H1 (cell line): ENCODE measurements at regions not wholly inside any gene's neighbourhood (a gene's known extent, or its start where the extent isn't known, plus 50 kb on each side); places are given as distances from the start of the nearest gene placed in this dataset.

Experiments used
- CTCF ChIA-PET: fragments of 300-600 bp; sonication (Branson Sonifier 250); formaldehyde crosslinking; loops from one replicate; lab custom pipeline; 2021; ENCODE audit not compliant: partially characterized antibody; lab: Charles Lee
- POLR2A ChIA-PET: fragments of 300-600 bp; sonication (Branson Sonifier 250); formaldehyde crosslinking; loops from one replicate; lab custom pipeline; 2021; ENCODE audit warnings: inconsistent platforms; ENCODE audit not compliant: partially characterized antibody; lab: Charles Lee
- DNase-seq, 2 experiments: peaks; one replicate each; pipeline versions ENCODE4 v3.0.0 to v3.0.0-alpha.2; 2010 to 2022; ENCODE audit warnings: low spot score in 2 of 2, low read depth in 1 of 2, mixed read lengths in 1 of 2
- FAIRE-seq: peaks from 2 replicates; lab custom pipeline; 2011; peaks lifted over from hg19 to GRCh38; lab: Jason Lieb, UNC
- H2AFZ ChIP-seq: 2 replicates; pipeline ENCODE4 v1.8.1; 2012; ENCODE audit warnings: low read length, inconsistent platforms
- H2AK5ac ChIP-seq: 2 replicates; pipeline ENCODE4 v1.6.1; 2013; ENCODE audit warnings: low read depth, low read length
- H2BK120ac ChIP-seq: replicated peaks from 2 replicates; pipeline ENCODE3; 2013; ENCODE audit warnings: low read depth, low read length, inconsistent platforms
- H2BK12ac ChIP-seq: 2 replicates; pipeline ENCODE4 v1.6.1; 2013; ENCODE audit warnings: low read depth, low read length
- H2BK15ac ChIP-seq: 2 replicates; pipeline ENCODE4 v1.6.1; 2013; ENCODE audit warnings: low read length
- H2BK20ac ChIP-seq: 2 replicates; pipeline ENCODE4 v1.6.1; 2013; ENCODE audit warnings: low read length
- H2BK5ac ChIP-seq: 2 replicates; pipeline ENCODE4 v1.6.1; 2013; ENCODE audit warnings: low read depth, low read length
- H3K14ac ChIP-seq: 2 replicates; pipeline ENCODE4 v1.6.1; 2013; ENCODE audit warnings: inconsistent platforms; ENCODE audit not compliant: insufficient read length
- H3K18ac ChIP-seq: 2 replicates; pipeline ENCODE4 v1.6.1; 2013; ENCODE audit warnings: low read length; ENCODE audit errors: extremely low read depth
- H3K23ac ChIP-seq: 2 replicates; pipeline ENCODE4 v1.6.1; 2013; ENCODE audit warnings: inconsistent platforms; ENCODE audit not compliant: insufficient read length
- H3K23me2 ChIP-seq: 2 replicates; pipeline ENCODE4 v1.6.1; 2013; ENCODE audit warnings: low read depth, low read length
- H3K27ac ChIP-seq: 2 replicates; pipeline ENCODE4 v1.6.1; 2011; ENCODE audit warnings: low read depth, low read length, inconsistent platforms
- H3K27me3 ChIP-seq, 4 experiments: replicated peaks in 1 of 4; 1 replicate in 1 of 4; 2 replicates in 3 of 4; pipeline versions ENCODE4 v1.6.1 to v1.8.1; 2011 to 2013; ENCODE audit warnings: low read length in 3 of 4, mild to moderate bottlenecking in 3 of 4, inconsistent platforms in 2 of 4, mixed read lengths in 2 of 4, moderate library complexity in 1 of 4; ENCODE audit not compliant: control insufficient read depth in 3 of 4, insufficient read depth in 3 of 4; ENCODE audit errors: extremely low read depth in 1 of 4
- H3K36me3 ChIP-seq, 4 experiments: 2 replicates each; pipeline versions ENCODE4 v1.6.1 to v1.8.1; 2011 to 2013; ENCODE audit warnings: mild to moderate bottlenecking in 4 of 4, low read length in 3 of 4, moderate library complexity in 2 of 4, control low read depth in 1 of 4, inconsistent platforms in 1 of 4; ENCODE audit not compliant: insufficient read depth in 4 of 4, control insufficient read depth in 2 of 4
- H3K4ac ChIP-seq: replicated peaks from 2 replicates; pipeline ENCODE3; 2013; ENCODE audit warnings: low read length, low read depth, mixed read lengths, inconsistent platforms; ENCODE audit not compliant: insufficient read length
- H3K4me1 ChIP-seq, 4 experiments: replicated peaks in 1 of 4; 1 replicate in 1 of 4; 2 replicates in 3 of 4; pipeline versions ENCODE4 v1.6.1 to v1.8.1; 2011 to 2013; ENCODE audit warnings: low read length in 3 of 4, inconsistent platforms in 2 of 4, mixed read lengths in 1 of 4; ENCODE audit not compliant: insufficient read depth in 4 of 4, control insufficient read depth in 3 of 4
- H3K4me2 ChIP-seq, 2 experiments: 2 replicates each; pipeline versions ENCODE4 v1.6.1 to v1.8.1; 2011 to 2013; ENCODE audit warnings: low read depth in 2 of 2, low read length in 2 of 2, control low read depth in 1 of 2, inconsistent platforms in 1 of 2, mild to moderate bottlenecking in 1 of 2; ENCODE audit not compliant: insufficient read depth in 1 of 2
- H3K4me3 ChIP-seq, 4 experiments: fragments of 200-600, 300-600 bp in 1 of 4; sonication (generic), shearing (Covaris generic), sonication (Bioruptor Twin) in 1 of 4; 2 replicates each; pipeline versions ENCODE4 v1.5.1 to v1.8.1; 2011 to 2016; ENCODE audit warnings: low read length in 4 of 4, low read depth in 3 of 4, control low read depth in 2 of 4, inconsistent platforms in 2 of 4, mild to moderate bottlenecking in 2 of 4, mixed read lengths in 1 of 4, moderate library complexity in 1 of 4; ENCODE audit not compliant: insufficient read depth in 2 of 4; ENCODE audit errors: extremely low read depth in 1 of 4
- H3K56ac ChIP-seq: replicated peaks from 2 replicates; pipeline ENCODE3; 2013; ENCODE audit warnings: low read depth, mild to moderate bottlenecking, mixed read lengths, low read length, inconsistent platforms; ENCODE audit not compliant: insufficient read length
- H3K79me1 ChIP-seq: 2 replicates; pipeline ENCODE4 v1.6.1; 2013; ENCODE audit warnings: low read depth, low read length, control low read depth
- H3K79me2 ChIP-seq, 2 experiments: 2 replicates each; pipeline versions ENCODE4 v1.6.1 to v1.8.1; 2012 to 2013; ENCODE audit warnings: low read length in 2 of 2, mild to moderate bottlenecking in 2 of 2, inconsistent platforms in 1 of 2; ENCODE audit not compliant: insufficient read depth in 2 of 2, control insufficient read depth in 1 of 2
- H3K9ac ChIP-seq, 4 experiments: replicated peaks in 1 of 4; 1 replicate in 1 of 4; 2 replicates in 3 of 4; pipeline versions ENCODE4 v1.6.1 to v1.8.1; 2011 to 2013; ENCODE audit warnings: low read depth in 3 of 4, low read length in 3 of 4, control low read depth in 2 of 4, mild to moderate bottlenecking in 2 of 4, moderate library complexity in 2 of 4, inconsistent platforms in 1 of 4; ENCODE audit errors: extremely low read depth in 1 of 4
- H3K9me3 ChIP-seq, 2 experiments: 2 replicates each; pipeline versions ENCODE4 v1.6.1 to v1.8.1; 2012 to 2013; ENCODE audit warnings: mild to moderate bottlenecking in 2 of 2, moderate library complexity in 2 of 2, control low read depth in 1 of 2, inconsistent platforms in 1 of 2, low read depth in 1 of 2, low read length in 1 of 2, mixed read lengths in 1 of 2; ENCODE audit not compliant: insufficient read depth in 2 of 2
- H4K20me1 ChIP-seq, 2 experiments: replicated peaks in 1 of 2; 2 replicates each; pipeline versions ENCODE3 to v1.8.1; 2011 to 2013; ENCODE audit warnings: inconsistent platforms in 2 of 2, low read length in 2 of 2, mild to moderate bottlenecking in 1 of 2; ENCODE audit not compliant: insufficient read depth in 2 of 2, control insufficient read depth in 1 of 2
- H4K5ac ChIP-seq: 2 replicates; pipeline ENCODE4 v1.6.1; 2013; ENCODE audit warnings: low read length, low read depth, mixed read lengths, inconsistent platforms; ENCODE audit not compliant: insufficient read length
- H4K8ac ChIP-seq: 2 replicates; pipeline ENCODE4 v1.8.0; 2013; ENCODE audit warnings: mild to moderate bottlenecking, moderate library complexity, low read length, inconsistent platforms; ENCODE audit not compliant: insufficient read depth; ENCODE audit errors: extremely low read depth
- H4K91ac ChIP-seq: replicated peaks from 2 replicates; pipeline ENCODE3; 2013; ENCODE audit warnings: low read length, mixed read lengths, inconsistent platforms; ENCODE audit not compliant: insufficient read length
- CHD1 ChIP-seq: IDR thresholded peaks from 2 replicates; pipeline ENCODE4 v1.6.1; 2012; ENCODE audit warnings: low read depth, low read length, improper control_type of control experiment
- JUND ChIP-seq: IDR thresholded peaks from 2 replicates; pipeline ENCODE4 v1.6.1; 2011; ENCODE audit warnings: mild to moderate bottlenecking, improper control_type of control experiment, low read length
- MAFK ChIP-seq: IDR thresholded peaks from 2 replicates; pipeline ENCODE4 v1.6.1; 2012; ENCODE audit warnings: low read depth, mild to moderate bottlenecking, improper control_type of control experiment, low read length
- SP4 ChIP-seq: IDR thresholded peaks from 2 replicates; pipeline ENCODE4 v1.6.1; 2012; ENCODE audit warnings: low read length, inconsistent platforms
- SRF ChIP-seq: IDR thresholded peaks from 2 replicates; pipeline ENCODE4 v1.6.1; 2011; ENCODE audit warnings: mild to moderate bottlenecking, low read depth, low read length, moderate library complexity
- WGBS, 2 experiments: shearing (Covaris generic) in 1 of 2; methylation state at CpG; one replicate each; pipeline versions ENCODE4 v1.1.6 to v1.1.7; 2013 to 2015; ENCODE audit warnings: low lambda C conversion rate in 2 of 2, mixed read lengths in 2 of 2, inconsistent platforms in 1 of 2, low coverage in 1 of 2, missing lambda C conversion rate in 1 of 2; ENCODE audit not compliant: insufficient replicate concordance in 2 of 2, insufficient coverage in 1 of 2, insufficient read length in 1 of 2; ENCODE audit errors: extremely low coverage in 1 of 2, missing lambda C conversion rate in 1 of 2; 5-methylcytosine and 5-hydroxymethylcytosine counted together
- TF ChIP-seq, protein P1 (sequence below), 3 experiments: IDR thresholded peaks; 1 replicate in 2 of 3; 2 replicates in 1 of 3; pipeline versions ENCODE4 v1.5.1 to v1.6.1; 2011; ENCODE audit warnings: low read length in 3 of 3, mild to moderate bottlenecking in 3 of 3, inconsistent platforms in 2 of 3, low read depth in 1 of 3, moderate library complexity in 1 of 3; ENCODE audit not compliant: insufficient read depth in 1 of 3; ENCODE audit errors: control extremely low read depth in 1 of 3
- TF ChIP-seq, protein P2 (sequence below): IDR thresholded peaks from 2 replicates; pipeline ENCODE4 v1.6.1; 2012; ENCODE audit warnings: low read length, inconsistent platforms

- Histone ChIP-seq H2AFZ (no peak overlapping the region), H3K56ac (no peak overlapping the region), H3K4ac (no peak overlapping the region), H3K18ac (no peak overlapping the region), H2BK12ac (no peak overlapping the region), H4K8ac (no peak overlapping the region), H3K14ac (no peak overlapping the region), H3K4me1 (peaks cover 0 to 4% (median 0%) of the 10 kb centered on the region in 4 experiments; a peak in 4 of 7 replicates), H3K23ac (no peak overlapping the region), H2AK5ac (no peak overlapping the region), H2BK5ac (no peak overlapping the region), H2BK120ac (no peak overlapping the region), H3K9me3 (no peaks in the 10 kb centered on the region)
- TF ChIP-seq JUND, result no peak
- no peak for TF ChIP-seq SRF
- TF ChIP-seq, protein P1, sequence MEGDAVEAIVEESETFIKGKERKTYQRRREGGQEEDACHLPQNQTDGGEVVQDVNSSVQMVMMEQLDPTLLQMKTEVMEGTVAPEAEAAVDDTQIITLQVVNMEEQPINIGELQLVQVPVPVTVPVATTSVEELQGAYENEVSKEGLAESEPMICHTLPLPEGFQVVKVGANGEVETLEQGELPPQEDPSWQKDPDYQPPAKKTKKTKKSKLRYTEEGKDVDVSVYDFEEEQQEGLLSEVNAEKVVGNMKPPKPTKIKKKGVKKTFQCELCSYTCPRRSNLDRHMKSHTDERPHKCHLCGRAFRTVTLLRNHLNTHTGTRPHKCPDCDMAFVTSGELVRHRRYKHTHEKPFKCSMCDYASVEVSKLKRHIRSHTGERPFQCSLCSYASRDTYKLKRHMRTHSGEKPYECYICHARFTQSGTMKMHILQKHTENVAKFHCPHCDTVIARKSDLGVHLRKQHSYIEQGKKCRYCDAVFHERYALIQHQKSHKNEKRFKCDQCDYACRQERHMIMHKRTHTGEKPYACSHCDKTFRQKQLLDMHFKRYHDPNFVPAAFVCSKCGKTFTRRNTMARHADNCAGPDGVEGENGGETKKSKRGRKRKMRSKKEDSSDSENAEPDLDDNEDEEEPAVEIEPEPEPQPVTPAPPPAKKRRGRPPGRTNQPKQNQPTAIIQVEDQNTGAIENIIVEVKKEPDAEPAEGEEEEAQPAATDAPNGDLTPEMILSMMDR (IDR thresholded peaks at IDR 0.05; ENCODE audit: control extremely low read depth in 1 of 3, insufficient read depth in 1 of 3, low read depth in 1 of 3, low read length in 3 of 3), result no peak
- TF ChIP-seq SP4, result no peak
- TF ChIP-seq, protein P2, sequence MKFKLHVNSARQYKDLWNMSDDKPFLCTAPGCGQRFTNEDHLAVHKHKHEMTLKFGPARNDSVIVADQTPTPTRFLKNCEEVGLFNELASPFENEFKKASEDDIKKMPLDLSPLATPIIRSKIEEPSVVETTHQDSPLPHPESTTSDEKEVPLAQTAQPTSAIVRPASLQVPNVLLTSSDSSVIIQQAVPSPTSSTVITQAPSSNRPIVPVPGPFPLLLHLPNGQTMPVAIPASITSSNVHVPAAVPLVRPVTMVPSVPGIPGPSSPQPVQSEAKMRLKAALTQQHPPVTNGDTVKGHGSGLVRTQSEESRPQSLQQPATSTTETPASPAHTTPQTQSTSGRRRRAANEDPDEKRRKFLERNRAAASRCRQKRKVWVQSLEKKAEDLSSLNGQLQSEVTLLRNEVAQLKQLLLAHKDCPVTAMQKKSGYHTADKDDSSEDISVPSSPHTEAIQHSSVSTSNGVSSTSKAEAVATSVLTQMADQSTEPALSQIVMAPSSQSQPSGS, result no peak
- no peak for TF ChIP-seq MAFK
- TF ChIP-seq CHD1, result no peak
- TF ChIP-seq, all 59 proteins: peak for 0
- Histone ChIP-seq H3K4me2 (no peak overlapping the region), H2BK20ac (no peak overlapping the region), H3K27ac (no peak overlapping the region), H3K4me3 (no peak overlapping the region), H3K9ac (no peak overlapping the region), H3K36me3 (no peaks in the 10 kb centered on the region), H4K20me1 (peaks cover 0 to 2% of the 10 kb centered on the region in 2 experiments), H4K5ac (no peak overlapping the region), H3K79me1 (no peaks in the 10 kb centered on the region), H3K27me3 (no peaks in the 10 kb centered on the region), H4K91ac (no peak overlapping the region), H3K23me2 (no peaks in the 10 kb centered on the region), H3K79me2 (no peaks in the 10 kb centered on the region), H2BK15ac (no peak overlapping the region)
- no peak for FAIRE-seq
- DNase-seq, result no peak
- WGBS, 2 experiments, result 94% methylated on average over 4 of the region's 4 CpGs; no CpG with 5 or more reads in 1 of the 2 experiments
- ChIA-PET POLR2A (no interaction called here), CTCF (no interaction called here)
Observed at GRCh38 chr5:112583166-112583565, 154.5 kb upstream of the APC start.
